GM18951 (cell line): ENCODE measurements at regions not wholly inside any gene's neighbourhood (a gene's known extent, or its start where the extent isn't known, plus 50 kb on each side); places are given as distances from the start of the nearest gene placed in this dataset.

Source experiments
- POLR2A ChIP-seq: IDR thresholded peaks from 4 replicates; pipeline ENCODE4 v1.6.1; 2011; ENCODE audit warnings: mild to moderate bottlenecking; ENCODE audit not compliant: insufficient read length, insufficient read depth; ENCODE audit errors: extremely low read depth
- in situ Hi-C: fragments of 300-500 bp; cut with MboI; formaldehyde crosslinking; loops from one replicate; pipeline ENCODE4 v1.12.0; 2022; ENCODE audit warnings: low sequenced_read_pairs, mixed read lengths, inconsistent platforms; ENCODE audit not compliant: unreplicated experiment

- in situ Hi-C loops = loop anchor here (10.0 kb wide), 1 partner anchor 328 kb away; no protein-coding TSS in a partner anchor
- no peak for TF ChIP-seq POLR2A
Observed at GRCh38 chr9:87336914-87337333, 160.7 kb upstream of the DAPK1 start.

- TF ChIP-seq POLR2A = no peak
- in situ Hi-C loops = loop anchor here (10.0 kb wide), 1 partner anchor 327 kb away; no protein-coding TSS in a partner anchor
Observed at GRCh38 chr9:87337335-87338087, 160.2 kb upstream of the DAPK1 start.

GRCh38 chr9:87338088-87338989 lies 159.3 kb upstream of the DAPK1 start:
- in situ Hi-C loops = loop anchor here (10.0 kb wide), 1 partner anchor 326 kb away; no protein-coding TSS in a partner anchor
- TF ChIP-seq POLR2A = no peak

GRCh38 chr9:87340391-87340790 lies 157.3 kb upstream of the DAPK1 start:
- no peak for TF ChIP-seq POLR2A
- in situ Hi-C loops = no loop called here

- in situ Hi-C loops = no loop called here
- TF ChIP-seq POLR2A = no peak
Observed at GRCh38 chr9:87342743-87343142, 154.9 kb upstream of the DAPK1 start.

- no peak for TF ChIP-seq POLR2A
- in situ Hi-C loops = no loop called here
Observed at GRCh38 chr9:87343816-87344430, 153.7 kb upstream of the DAPK1 start.

GRCh38 chr9:87346061-87346665 lies 151.5 kb upstream of the DAPK1 start:
- in situ Hi-C loops = no loop called here
- no peak for TF ChIP-seq POLR2A

GRCh38 chr9:87350915-87351314 lies 146.8 kb upstream of the DAPK1 start:
- in situ Hi-C loops = no loop called here
- TF ChIP-seq POLR2A = no peak

GRCh38 chr9:87353301-87353700 lies 144.4 kb upstream of the DAPK1 start:
- no peak for TF ChIP-seq POLR2A

GRCh38 chr9:87354147-87354546 lies 143.5 kb upstream of the DAPK1 start:
- TF ChIP-seq POLR2A = no peak
- in situ Hi-C loops = no loop called here

More at GRCh38 chr9:87353301-87353700, 144.4 kb upstream of the DAPK1 start:
- in situ Hi-C loops = no loop called here

GRCh38 chr9:87357600-87357999 lies 140.1 kb upstream of the DAPK1 start:
- in situ Hi-C loops = no loop called here
- no peak for TF ChIP-seq POLR2A

- no peak for TF ChIP-seq POLR2A
- in situ Hi-C loops = no loop called here
Observed at GRCh38 chr9:87359264-87359663, 138.4 kb upstream of the DAPK1 start.

GRCh38 chr9:87359958-87360601 lies 137.6 kb upstream of the DAPK1 start:
- no peak for TF ChIP-seq POLR2A
- in situ Hi-C loops = no loop called here
